ENCODE measurements at regions not wholly inside any gene's neighbourhood (a gene's known extent, or its start where the extent isn't known, plus 50 kb on each side); places are given as distances from the start of the nearest gene placed in this dataset.

DNA sequence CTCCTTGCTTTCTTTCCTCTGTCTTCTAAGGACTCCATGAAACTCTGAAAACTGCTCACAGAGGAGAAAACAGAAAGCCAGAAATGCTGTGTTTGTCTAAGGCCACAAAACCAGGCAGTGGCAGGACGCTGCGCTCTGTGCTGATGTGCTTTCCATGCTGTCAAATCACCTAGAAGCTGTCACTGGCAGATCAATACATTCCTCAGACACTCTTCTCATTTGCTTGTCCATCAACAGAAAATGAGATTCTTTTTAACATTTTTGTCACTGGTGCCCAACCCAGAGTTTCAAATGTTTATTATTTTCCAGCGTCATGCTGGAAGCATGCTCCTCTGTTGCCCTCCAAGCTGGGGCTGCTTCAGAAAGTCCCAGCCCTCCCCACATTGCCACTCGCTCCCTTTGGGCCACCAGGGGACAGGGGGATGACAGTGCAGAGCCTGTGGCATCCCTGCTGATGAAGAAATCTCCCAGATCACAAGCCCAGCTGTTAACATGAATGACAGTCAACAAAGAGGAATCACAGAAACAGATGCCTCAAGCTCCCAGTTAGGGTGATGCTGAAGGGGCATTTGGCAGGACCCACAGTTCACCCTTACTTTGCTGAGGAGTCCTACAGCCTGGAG, 117.5 kb upstream of the MEIS1 start:
- H3K36me3 ChIP-seq (ENCODE audit: control insufficient read depth in 2 of 2, insufficient read depth in 1 of 2, low read length in 2 of 2): no peaks in the 10 kb centered on the region
- H3K9me3 ChIP-seq (ENCODE audit: control insufficient read depth, insufficient read depth, low read depth, low read length): no peaks in the 10 kb centered on the region
- H3K27ac ChIP-seq (ENCODE audit: extremely low read depth, low read depth, low read length): no peak overlapping the region
- no peak overlapping the region for H3K4me3 ChIP-seq (ENCODE audit: low read depth, low read length)
- ChIA-PET POLR2A (no interaction called here), CTCF (no interaction called here)
- no peak for TF ChIP-seq ZNF585B (tag by site-specific recombination; IDR thresholded peaks at IDR 0.05)
- no peak for TF ChIP-seq ZNF658 (tag by site-specific recombination; IDR thresholded peaks at IDR 0.05)
- TF ChIP-seq GLI2 (tag by site-specific recombination; IDR thresholded peaks at IDR 0.05; ENCODE audit: borderline replicate concordance, low read depth): no peak
- TF ChIP-seq ZNF184 (tag by site-specific recombination; IDR thresholded peaks at IDR 0.05): no peak
- TF ChIP-seq KLF1 (tag by site-specific recombination; IDR thresholded peaks at IDR 0.05): no peak
- TF ChIP-seq ZFP3 (tag by site-specific recombination; IDR thresholded peaks at IDR 0.05; ENCODE audit: low read depth): no peak
- TF ChIP-seq ZNF394 (tag by site-specific recombination; IDR thresholded peaks at IDR 0.05; ENCODE audit: borderline replicate concordance): no peak
- TF ChIP-seq, protein P1, sequence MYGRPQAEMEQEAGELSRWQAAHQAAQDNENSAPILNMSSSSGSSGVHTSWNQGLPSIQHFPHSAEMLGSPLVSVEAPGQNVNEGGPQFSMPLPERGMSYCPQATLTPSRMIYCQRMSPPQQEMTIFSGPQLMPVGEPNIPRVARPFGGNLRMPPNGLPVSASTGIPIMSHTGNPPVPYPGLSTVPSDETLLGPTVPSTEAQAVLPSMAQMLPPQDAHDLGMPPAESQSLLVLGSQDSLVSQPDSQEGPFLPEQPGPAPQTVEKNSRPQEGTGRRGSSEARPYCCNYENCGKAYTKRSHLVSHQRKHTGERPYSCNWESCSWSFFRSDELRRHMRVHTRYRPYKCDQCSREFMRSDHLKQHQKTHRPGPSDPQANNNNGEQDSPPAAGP (tag by site-specific recombination; IDR thresholded peaks at IDR 0.05): no peak
- TF ChIP-seq ZNF423 (tag by site-specific recombination; IDR thresholded peaks at IDR 0.05): no peak
- no peak for TF ChIP-seq KLF10 (tag by site-specific recombination; IDR thresholded peaks at IDR 0.05)
- H3K4me1 ChIP-seq (ENCODE audit: control insufficient read depth, insufficient read depth, low read length): no peaks in the 10 kb centered on the region

DNA sequence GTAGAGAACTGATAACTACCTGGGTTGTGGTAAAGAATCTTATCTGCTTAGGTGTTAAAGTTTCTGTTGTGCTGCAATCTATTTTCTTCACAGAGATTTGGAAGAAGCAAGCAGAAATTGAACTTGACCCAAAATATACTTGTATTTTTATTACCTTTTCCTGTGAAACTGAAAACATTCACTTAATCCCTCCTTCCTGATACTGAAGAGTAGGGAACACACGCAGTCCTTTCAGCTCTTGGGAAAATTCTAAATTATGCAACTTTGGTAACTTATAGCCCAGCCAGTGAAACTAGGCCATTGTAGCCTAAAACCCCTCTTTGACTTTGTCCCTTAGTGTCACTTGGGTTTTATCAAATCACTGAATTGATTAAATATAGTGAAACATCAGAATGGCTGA, 128.4 kb upstream of the MEIS1 start:
- CTCF ChIA-PET: no interaction called here

DNA sequence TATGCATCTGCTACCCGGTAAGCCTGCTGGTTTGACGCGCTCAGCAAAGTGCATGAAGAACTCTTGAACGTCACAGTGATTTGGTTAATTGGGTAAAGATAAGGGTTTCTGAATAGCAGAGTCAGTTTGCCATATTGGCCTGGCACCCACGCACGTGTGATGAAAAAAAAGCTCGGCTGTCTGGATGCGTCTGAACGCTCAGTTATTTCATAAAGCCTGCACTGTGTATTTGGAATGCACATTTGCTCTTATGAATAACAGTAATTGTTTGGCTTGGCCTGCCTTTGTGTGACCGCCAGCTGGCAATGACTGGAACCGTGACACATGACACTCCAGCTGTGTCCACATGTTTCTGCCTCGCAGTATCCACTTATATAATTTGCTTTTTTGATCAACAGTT, 129.2 kb upstream of the MEIS1 start:
- Histone ChIP-seq H3K4me3 (ENCODE audit: low read depth, low read length) (no peak overlapping the region), H3K27ac (ENCODE audit: extremely low read depth, low read depth, low read length) (no peak overlapping the region), H3K4me1 (ENCODE audit: control insufficient read depth, insufficient read depth, low read length) (peaks cover 12% of the 10 kb centered on the region), H3K9me3 (ENCODE audit: control insufficient read depth, insufficient read depth, low read depth, low read length) (no peaks in the 10 kb centered on the region), H3K36me3 (ENCODE audit: control insufficient read depth in 2 of 2, insufficient read depth in 1 of 2, low read length in 2 of 2) (no peaks in the 10 kb centered on the region)
- ChIA-PET CTCF (no interaction called here), POLR2A (no interaction called here)
- TF ChIP-seq ZNF223 (tag by site-specific recombination; IDR thresholded peaks at IDR 0.05): no peak
- TF ChIP-seq ZNF785 (tag by site-specific recombination; IDR thresholded peaks at IDR 0.05): no peak
- TF ChIP-seq ZFP69B (tag by site-specific recombination; IDR thresholded peaks at IDR 0.05): no peak
- TF ChIP-seq ZXDB (tag by site-specific recombination; IDR thresholded peaks at IDR 0.05): no peak
- TF ChIP-seq ZNF221 (tag by site-specific recombination; IDR thresholded peaks at IDR 0.05; ENCODE audit: borderline replicate concordance): no peak
- TF ChIP-seq, protein P2, sequence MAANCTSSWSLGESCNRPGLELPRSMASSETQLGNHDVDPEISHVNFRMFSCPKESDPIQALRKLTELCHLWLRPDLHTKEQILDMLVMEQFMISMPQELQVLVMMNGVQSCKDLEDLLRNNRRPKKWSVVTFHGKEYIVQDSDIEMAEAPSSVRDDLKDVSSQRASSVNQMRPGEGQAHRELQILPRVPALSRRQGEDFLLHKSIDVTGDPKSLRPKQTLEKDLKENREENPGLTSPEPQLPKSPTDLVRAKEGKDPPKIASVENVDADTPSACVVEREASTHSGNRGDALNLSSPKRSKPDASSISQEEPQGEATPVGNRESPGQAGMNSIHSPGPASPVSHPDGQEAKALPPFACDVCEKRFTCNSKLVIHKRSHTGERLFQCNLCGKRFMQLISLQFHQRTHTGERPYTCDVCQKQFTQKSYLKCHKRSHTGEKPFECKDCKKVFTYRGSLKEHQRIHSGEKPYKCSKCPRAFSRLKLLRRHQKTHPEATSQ (tag by site-specific recombination; IDR thresholded peaks at IDR 0.05): no peak
- no peak for TF ChIP-seq ZNF560 (tag by site-specific recombination; IDR thresholded peaks at IDR 0.05; ENCODE audit: borderline replicate concordance)
- TF ChIP-seq ZNF776 (tag by site-specific recombination; IDR thresholded peaks at IDR 0.05; ENCODE audit: borderline replicate concordance): no peak
- TF ChIP-seq ZNF561 (tag by site-specific recombination; IDR thresholded peaks at IDR 0.05; ENCODE audit: borderline replicate concordance): no peak

More for the DNA sequence above, 128.4 kb upstream of the MEIS1 start:
- Histone ChIP-seq H3K27ac (ENCODE audit: extremely low read depth, low read depth, low read length) (no peak overlapping the region), H3K4me1 (ENCODE audit: control insufficient read depth, insufficient read depth, low read length) (peaks cover 5% of the 10 kb centered on the region), H3K9me3 (ENCODE audit: control insufficient read depth, insufficient read depth, low read depth, low read length) (no peaks in the 10 kb centered on the region), H3K36me3 (ENCODE audit: control insufficient read depth in 2 of 2, insufficient read depth in 1 of 2, low read length in 2 of 2) (no peaks in the 10 kb centered on the region), H3K4me3 (ENCODE audit: low read depth, low read length) (no peak overlapping the region)
- TF ChIP-seq ZNF670 (tag by site-specific recombination; IDR thresholded peaks at IDR 0.05; ENCODE audit: low read depth) (no peak), ZSCAN16 (tag by site-specific recombination; IDR thresholded peaks at IDR 0.05) (no peak), ZNF701 (tag by site-specific recombination; IDR thresholded peaks at IDR 0.05) (no peak), KLF1 (tag by site-specific recombination; IDR thresholded peaks at IDR 0.05) (no peak), ZNF121 (tag by site-specific recombination; IDR thresholded peaks at IDR 0.05) (no peak), EGR2 (tag by site-specific recombination; IDR thresholded peaks at IDR 0.05; ENCODE audit: low read depth) (no peak), ZNF785 (tag by site-specific recombination; IDR thresholded peaks at IDR 0.05) (no peak), ZNF202 (tag by site-specific recombination; IDR thresholded peaks at IDR 0.05; ENCODE audit: borderline replicate concordance) (no peak), ZNF433 (tag by site-specific recombination; IDR thresholded peaks at IDR 0.05; ENCODE audit: low read depth) (no peak), MZF1 (tag by site-specific recombination; IDR thresholded peaks at IDR 0.05; ENCODE audit: borderline replicate concordance) (no peak), ZNF830 (tag by site-specific recombination; IDR thresholded peaks at IDR 0.05; ENCODE audit: low read depth) (no peak), ZNF514 (tag by site-specific recombination; IDR thresholded peaks at IDR 0.05) (no peak)
- TF ChIP-seq, protein P1 (tag by site-specific recombination; IDR thresholded peaks at IDR 0.05): no peak
- TF ChIP-seq, protein P3, sequence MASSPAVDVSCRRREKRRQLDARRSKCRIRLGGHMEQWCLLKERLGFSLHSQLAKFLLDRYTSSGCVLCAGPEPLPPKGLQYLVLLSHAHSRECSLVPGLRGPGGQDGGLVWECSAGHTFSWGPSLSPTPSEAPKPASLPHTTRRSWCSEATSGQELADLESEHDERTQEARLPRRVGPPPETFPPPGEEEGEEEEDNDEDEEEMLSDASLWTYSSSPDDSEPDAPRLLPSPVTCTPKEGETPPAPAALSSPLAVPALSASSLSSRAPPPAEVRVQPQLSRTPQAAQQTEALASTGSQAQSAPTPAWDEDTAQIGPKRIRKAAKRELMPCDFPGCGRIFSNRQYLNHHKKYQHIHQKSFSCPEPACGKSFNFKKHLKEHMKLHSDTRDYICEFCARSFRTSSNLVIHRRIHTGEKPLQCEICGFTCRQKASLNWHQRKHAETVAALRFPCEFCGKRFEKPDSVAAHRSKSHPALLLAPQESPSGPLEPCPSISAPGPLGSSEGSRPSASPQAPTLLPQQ (tag by site-specific recombination; IDR thresholded peaks at IDR 0.05): no peak
- POLR2A ChIA-PET: interaction anchor here (0.6 kb wide), 1 partner anchor 994 kb away, joined by 3 read pairs; no protein-coding TSS in a partner anchor
